Activated naive CD4-positive, alpha-beta T cell treated with Interleukin-2 at 50 U/mL for 16 hours (primary cell): ENCODE measurements at regions not wholly inside any gene's neighbourhood (a gene's known extent, or its start where the extent isn't known, plus 50 kb on each side); places are given as distances from the start of the nearest gene placed in this dataset.

Source experiments
- DNase-seq: peaks from one replicate; pipeline ENCODE4 v3.0.0-alpha.2; 2020

DNA sequence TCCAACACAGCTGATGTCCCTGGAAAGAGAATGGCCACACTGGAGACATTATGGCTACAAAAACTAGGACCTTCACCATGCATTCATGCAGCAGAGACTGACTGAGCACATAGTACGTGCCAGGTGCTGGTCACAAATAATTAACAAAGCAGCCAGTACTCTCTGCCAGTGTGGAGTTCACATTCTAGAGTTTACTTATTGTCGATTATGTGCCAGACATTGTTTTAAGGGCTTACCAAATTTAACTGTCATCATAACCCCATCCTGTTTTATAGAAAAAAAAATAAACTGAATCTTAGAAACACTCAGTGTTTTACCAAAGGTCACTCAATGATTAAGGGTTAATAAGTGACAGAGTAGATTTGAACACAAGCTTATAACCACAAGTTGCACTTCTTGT is 143.3 kb downstream of the RRAGC start:
- DNase-seq, result no peak

- no peak for DNase-seq
These were observed 144.2 kb downstream of the RRAGC start for GRCh38 chr1:38715415-38715814.

DNA sequence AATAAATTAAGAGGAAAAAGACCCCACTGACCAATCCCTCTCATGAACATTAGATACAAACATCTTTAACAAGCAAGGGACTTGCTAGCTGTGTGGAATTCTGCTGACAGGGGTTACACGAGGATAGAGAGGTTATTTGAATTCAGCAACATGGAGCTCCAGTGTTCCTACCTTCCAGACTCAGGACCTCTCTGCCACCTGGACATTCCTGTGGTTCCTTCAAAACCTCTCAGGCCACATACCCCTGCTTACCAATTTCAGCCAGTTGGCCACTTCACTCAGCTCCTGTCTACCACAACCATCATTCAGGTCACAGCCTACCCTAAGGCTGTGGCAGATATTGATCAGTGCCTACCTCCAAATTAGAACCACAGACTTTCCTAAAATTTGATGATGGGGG is 147.5 kb downstream of the RRAGC start:
- DNase-seq, result no peak

DNA sequence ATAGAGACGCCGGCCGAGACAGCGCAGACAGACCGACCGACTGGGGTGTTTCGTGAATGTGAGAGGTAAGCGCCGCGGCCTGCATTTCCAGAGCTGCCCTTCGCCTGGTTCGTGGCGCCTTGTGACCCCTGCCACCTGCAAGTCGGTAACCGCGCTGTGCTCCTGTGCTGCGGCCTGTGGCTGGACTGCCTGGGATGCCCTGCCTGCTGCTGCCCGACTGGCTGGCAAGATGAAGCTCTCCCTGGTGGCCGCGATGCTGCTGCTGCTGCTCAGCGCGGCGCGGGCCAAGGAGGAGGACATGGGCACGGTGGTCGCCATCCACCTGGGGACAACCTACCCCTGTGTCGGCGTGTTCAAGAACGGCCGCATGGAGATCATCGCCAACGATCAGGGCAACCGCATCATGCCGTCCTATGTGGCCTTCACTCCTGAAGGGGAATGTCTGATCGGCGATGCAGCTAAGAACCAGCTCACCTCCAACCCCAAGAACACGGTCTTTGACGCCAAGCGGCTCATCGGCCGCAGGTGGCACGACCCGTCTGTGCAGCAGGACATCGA is 150.8 kb downstream of the RRAGC start:
- DNase-seq, result no peak

- DNase-seq, result no peak
These were observed 158.5 kb downstream of the RRAGC start for GRCh38 chr1:38701088-38701487.

DNA sequence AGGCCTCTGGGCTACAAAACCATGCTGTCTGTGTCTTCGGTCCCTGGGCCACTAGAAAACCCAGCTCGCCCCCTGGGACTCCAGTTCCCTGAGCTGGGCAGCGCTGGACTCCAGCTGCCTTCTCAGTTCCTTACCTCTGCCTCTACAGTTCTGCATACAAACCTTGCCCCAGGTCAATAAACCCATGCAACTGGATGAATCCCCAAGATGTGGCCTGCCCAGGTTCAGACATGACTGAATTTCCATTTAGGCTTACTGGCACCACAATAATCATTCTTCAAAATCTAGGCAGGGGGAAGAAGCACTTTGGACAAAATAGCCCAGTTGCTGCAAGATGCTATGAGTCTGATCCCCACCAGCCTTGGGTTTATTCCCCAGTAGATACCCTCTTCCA is 159.5 kb downstream of the RRAGC start:
- DNase-seq, result no peak

GRCh38 chr1:38699330-38700076 is 160.1 kb downstream of the RRAGC start:
- DNase-seq, result no peak

GRCh38 chr1:38697387-38697786 is 162.2 kb downstream of the RRAGC start:
- DNase-seq, result no peak

- DNase-seq, result no peak
These were observed 163.2 kb downstream of the RRAGC start for GRCh38 chr1:38696371-38696770.

GRCh38 chr1:38693759-38694158 is 165.8 kb downstream of the RRAGC start:
- no peak for DNase-seq

DNA sequence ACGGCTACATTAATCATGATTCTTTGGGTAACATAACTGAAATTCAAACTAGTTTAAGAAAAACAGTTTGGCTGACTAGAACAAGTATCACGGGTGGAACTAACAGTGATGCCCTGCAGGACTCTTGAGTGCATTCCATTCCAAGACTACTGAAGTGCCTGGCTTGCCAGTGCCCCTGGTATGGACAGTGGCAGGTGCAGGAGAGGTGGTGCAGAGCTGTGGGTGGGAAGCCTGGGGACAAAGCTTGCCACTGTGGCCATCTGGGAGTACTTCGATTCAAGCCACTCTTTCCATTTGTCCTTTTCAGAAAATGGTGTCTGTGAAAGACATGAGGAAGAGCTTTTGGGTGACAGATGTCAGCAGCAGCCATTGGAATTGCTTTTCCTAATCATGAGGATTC is 166.5 kb downstream of the RRAGC start:
- DNase-seq, result no peak

DNA sequence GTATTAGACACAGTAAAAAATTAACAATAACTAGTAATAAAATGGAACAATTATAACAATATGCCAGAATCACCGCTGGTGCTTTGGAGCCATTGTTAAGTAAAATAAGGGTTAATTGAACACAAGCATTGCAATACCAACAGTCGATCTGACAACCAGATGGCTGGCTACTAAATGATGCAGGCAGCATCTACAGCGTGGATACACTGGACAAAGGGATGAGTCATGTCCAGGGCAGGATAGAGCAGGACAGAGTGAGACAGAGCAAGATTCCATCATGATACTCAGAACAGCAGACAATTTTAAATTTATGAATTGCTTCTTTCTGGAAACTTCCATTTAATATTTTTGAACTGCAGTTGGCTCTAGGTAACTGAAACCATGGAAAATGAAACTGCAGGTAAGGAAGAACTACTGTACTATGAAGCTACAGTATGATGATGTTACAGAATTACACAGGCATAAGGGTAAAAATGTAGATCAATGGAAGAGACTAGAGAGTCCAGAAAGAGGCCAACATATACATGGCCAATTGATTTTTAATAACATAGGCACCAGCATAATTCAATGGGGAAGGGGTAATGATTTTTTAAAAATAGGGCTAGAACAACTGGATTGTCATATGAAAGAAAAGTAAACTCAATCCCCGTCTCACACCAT is 168.7 kb downstream of the RRAGC start:
- DNase-seq, result no peak

- DNase-seq, result no peak
These were observed 172.7 kb downstream of the RRAGC start for GRCh38 chr1:38686927-38687255.

GRCh38 chr1:38686167-38686926 is 173.2 kb downstream of the RRAGC start:
- DNase-seq, result no peak

DNA sequence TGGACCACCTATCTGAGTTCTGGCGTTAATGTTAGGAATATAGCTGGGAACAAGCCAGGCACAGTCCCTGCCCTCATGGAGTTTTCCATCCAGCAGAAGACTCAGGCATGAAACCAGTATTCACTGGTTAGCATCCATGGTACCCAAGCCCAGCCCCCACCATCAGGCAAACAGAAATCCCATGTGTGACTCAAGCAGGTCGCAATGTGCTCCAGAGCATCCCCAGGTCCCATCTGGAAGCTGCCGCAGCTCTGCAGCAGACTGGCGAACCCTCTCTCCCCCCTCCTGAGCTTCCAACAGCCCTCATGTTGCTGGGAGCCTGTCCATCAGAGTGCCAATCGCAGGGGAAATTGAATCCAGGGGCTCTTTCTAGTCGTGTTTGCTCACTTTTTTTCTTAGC is 174.2 kb downstream of the RRAGC start:
- DNase-seq, result no peak

GRCh38 chr1:38680801-38681510 is 178.6 kb downstream of the RRAGC start:
- no peak for DNase-seq

- DNase-seq, result no peak
These were observed 181.8 kb downstream of the RRAGC start for GRCh38 chr1:38677756-38678155.

DNA sequence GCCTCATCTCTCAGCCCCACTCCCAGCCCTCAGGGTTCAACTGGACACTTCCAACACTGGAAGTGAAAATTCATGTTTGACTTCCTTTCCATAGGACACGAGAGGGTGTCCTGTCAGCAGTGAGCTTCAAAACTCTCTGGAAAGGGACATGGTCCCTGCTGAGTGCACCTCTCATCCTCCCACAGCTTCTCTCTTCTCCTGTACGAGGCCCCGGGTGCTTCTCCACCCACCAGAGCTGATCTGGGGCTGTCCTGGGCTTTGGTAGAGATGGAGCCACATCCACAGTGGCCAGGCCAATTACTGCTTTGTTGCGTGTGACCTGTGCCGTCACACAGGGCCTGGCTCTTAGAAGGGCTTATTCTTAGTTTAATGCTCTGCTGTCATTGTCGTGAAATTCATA is 182.3 kb downstream of the RRAGC start:
- no peak for DNase-seq

DNA sequence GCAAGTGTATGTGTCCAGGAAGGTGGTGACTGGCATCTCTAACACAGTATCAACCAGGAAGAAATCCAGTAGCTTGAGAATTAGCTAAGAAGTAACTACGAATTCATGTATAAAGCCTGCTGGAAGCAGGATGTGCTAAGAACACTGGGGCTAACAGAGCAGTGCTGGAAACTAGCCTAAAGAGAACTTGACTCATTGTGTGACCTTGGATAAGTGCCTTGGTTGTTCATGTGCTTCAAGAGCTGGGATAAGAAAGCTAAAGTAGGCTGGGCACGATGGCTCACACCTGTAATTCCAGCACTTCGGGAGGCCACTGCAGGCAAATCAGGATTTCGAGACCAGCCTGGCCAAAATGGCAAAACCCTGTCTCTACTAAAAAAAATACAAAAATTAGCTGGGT is 186.9 kb downstream of the RRAGC start:
- no peak for DNase-seq

GRCh38 chr1:38671221-38671620 is 188.4 kb downstream of the RRAGC start:
- DNase-seq, result no peak

DNA sequence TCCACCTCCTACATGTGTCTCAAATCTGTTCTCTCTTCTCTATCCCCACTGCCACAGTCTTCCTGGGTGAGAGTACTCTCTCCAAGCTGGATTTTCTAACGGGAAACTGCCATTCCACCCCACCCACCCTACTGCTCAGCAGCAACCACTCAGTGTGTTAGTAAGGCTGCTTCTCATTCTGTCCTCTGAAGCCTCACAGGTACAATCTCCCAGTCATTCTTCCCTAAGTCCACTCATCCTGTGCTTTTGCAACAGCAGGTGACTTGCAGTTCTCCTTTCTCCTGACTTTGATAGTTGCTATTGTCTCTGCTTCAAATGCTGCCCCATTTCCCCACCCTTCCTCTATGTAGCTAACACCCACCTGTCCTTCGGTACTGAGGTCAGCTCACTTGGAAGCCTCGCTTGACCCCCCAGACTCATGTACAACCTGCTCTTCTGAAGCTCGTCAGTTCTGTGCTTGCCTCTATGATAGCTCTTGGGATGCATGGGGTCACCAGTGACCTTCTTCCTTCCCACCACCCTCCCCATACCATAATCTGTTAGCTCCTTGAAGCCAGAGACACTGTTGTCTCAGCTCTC is 188.9 kb downstream of the RRAGC start:
- DNase-seq, result no peak

DNA sequence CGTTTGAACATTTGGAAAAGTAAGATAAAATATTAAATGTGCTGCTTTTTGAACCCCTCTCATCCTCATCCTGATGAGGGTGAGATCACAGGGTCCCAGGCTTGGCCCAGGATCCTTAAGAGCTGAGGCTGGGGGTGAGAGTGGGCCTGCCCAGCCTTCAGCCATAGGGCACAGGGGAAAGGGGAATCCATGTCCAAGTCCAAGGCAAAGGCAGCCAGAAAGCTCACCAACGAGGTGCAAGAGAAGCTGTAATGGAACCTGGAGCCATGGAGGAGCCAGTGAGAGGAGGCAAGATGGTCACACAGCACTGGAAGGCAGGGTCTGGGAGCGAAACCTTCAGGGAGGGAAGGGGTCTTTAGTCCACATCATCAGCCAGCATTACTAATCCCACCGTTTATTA is 191.9 kb downstream of the RRAGC start:
- no peak for DNase-seq

DNA sequence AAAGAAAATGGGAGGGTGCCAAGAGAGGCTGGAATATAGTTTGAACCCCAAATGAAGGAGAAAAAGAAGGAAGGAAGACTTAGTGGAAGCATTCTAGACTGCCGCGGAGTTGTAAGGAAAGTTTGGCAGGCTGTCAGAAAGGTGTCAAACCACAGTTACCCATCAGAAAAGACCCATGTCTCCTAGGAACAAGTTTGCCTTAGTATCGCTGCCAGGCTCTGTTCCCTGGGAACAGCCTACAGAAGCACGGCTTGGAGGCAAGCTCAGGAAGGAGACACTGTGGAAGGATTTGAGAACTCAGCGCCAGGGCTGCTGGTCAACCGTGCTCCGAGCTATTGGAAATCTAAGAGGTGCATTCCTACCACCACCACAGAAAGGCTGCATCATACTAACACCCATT is 197.4 kb downstream of the RRAGC start:
- DNase-seq, result no peak
